IPS-11a (cell line): ENCODE measurements at regions not wholly inside any gene's neighbourhood (a gene's known extent, or its start where the extent isn't known, plus 50 kb on each side); places are given as distances from the start of the nearest gene placed in this dataset.

ENCODE experiments used
- H3K4me3 ChIP-seq: one replicate; pipeline ENCODE4 v1.5.1; 2013; ENCODE audit warnings: low read depth, low read length, control low read depth

GRCh38 chr4:168028970-168029597 lies 63.3 kb upstream of the ANXA10 start:
- no peak overlapping the region for H3K4me3 ChIP-seq

- H3K4me3 ChIP-seq = no peak overlapping the region
Measured at GRCh38 chr4:168037676-168038075, 54.7 kb upstream of the ANXA10 start.

- no peak overlapping the region for H3K4me3 ChIP-seq
Measured at GRCh38 chr4:168039593-168039992, 52.7 kb upstream of the ANXA10 start.
